SK-N-MC (cell line): ENCODE measurements at regions not wholly inside any gene's neighbourhood (a gene's known extent, or its start where the extent isn't known, plus 50 kb on each side); places are given as distances from the start of the nearest gene placed in this dataset.

Source experiments
- EZH2 ChIP-seq: fragments of 200-600 bp; sonication (generic); IDR thresholded peaks from one replicate; pipeline ENCODE4 v1.6.1; 2017; ENCODE audit warnings: antibody characterized with exemption
- POLR2AphosphoS5 ChIP-seq: IDR thresholded peaks from 2 replicates; pipeline ENCODE4 v1.6.1; 2012; ENCODE audit warnings: mild to moderate bottlenecking, low read depth, low read length, borderline replicate concordance

DNA sequence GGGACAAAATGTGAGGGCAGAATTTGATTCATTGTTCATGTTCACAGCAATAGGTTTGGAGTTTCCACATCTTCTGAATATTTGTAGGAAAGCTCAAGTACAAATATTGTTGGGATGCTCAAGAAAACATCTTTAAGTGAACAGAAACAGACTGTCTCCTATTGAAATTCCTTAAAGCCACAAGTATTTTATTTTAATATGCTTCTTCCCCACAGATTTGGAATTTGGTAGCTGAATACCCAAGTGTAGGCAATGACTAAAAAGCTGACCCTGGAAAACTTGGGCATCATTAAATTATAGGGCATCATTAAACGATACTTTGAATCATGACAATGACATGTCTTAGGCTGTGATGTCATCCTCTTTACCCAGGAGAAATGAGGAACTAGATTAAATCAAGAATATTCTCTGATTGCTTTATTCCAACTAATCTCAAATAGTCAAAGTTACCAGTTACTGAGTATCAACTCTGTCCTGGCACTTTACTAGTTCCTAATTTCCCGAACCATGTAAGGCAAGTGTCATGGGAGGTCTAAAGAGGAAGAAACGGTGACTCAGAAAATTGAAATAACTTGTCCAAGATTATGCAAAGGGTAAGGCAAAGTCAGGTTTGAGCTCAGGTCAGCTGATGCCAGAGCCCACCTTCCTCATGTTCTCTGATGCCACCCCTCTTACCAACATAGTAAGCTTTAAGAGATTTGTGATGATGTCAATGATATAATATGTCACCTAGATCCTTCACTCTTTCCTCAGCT, 223.1 kb upstream of the LEF1 start:
- TF ChIP-seq POLR2AphosphoS5 (no peak), EZH2 (no peak)
